Stimulated activated CD8-positive, alpha-beta memory T cell treated with anti-CD3 and anti-CD28 coated beads, Interleukin-7, amount 100 ng/mL, for 4 hours (primary cell): ENCODE measurements at regions not wholly inside any gene's neighbourhood (a gene's known extent, or its start where the extent isn't known, plus 50 kb on each side); places are given as distances from the start of the nearest gene placed in this dataset.

Experiments
- DNase-seq, 2 donors: peaks; one replicate each; pipeline ENCODE4 v3.0.0-alpha.2; 2020; ENCODE audit warnings: low read depth in 2 of 2

- DNase-seq: no peak
These were observed 224.2 kb downstream of the CLIC5 start for GRCh38 chr6:45791211-45792168.

DNA sequence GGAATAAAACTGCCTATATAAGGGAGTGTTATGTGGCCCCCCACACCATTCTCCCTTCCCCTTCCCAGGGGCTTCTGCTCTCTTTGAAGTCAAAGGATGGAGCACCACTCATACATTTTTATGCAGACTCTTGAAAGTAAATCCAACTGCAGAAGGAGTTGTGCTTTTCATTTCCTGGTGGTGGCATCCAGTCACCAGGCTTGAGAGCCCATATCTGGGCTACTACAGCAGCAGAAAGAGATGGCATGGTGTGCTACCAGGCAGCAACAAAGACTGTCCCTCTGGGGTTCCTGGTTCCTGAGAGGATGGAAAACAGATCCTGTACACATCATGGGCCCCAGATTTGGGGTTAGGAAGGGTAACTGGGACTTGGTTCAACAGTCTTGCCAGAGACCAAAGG, 226.4 kb downstream of the CLIC5 start:
- no peak for DNase-seq

DNA sequence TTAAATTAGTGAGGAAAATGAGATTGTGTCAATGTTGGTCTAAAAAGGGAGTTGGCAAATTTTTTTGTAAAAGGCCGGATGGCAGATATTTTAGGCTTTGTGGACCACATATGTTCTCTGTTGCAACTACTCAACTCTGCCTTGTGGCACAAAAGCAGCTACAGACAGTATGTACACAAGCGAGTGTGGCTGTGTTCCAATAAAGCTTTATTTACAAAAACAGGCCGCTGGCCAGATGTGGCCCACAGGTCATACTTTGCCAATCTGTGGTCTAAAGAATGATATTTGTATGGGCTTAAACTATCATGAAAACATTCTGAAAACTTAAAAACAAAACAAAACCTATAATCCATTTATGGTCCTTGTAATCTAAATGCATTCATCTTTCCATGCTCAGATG, 228.3 kb downstream of the CLIC5 start:
- no peak for DNase-seq

GRCh38 chr6:45786355-45786781, 229.3 kb downstream of the CLIC5 start:
- DNase-seq: no peak

- DNase-seq: no peak
These were observed 231.4 kb downstream of the CLIC5 start for GRCh38 chr6:45784250-45784649.

- no peak for DNase-seq
These were observed 231.9 kb downstream of the CLIC5 start for GRCh38 chr6:45783716-45784115.

DNA sequence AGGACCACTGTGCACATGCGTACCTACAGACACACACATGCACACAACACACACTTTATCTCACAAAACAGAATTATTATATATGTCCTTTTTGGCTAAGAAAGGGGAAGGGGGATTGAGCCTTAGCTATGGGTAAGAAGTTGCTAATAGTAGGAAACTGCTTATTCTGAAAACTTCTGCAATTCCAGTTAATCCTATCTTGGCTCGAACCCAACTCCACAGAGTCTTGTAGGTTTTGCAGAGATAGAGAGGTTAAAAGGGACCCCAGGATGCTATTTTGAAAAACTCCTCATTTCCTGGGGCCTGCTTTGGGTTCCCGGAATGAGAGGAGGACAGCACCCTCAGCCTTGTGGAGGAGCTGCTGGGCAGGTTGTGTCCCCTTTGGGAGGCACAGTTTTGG, 233.8 kb downstream of the CLIC5 start:
- DNase-seq: no peak

- DNase-seq: no peak
These were observed 235.1 kb downstream of the CLIC5 start for GRCh38 chr6:45780523-45780922.

DNA sequence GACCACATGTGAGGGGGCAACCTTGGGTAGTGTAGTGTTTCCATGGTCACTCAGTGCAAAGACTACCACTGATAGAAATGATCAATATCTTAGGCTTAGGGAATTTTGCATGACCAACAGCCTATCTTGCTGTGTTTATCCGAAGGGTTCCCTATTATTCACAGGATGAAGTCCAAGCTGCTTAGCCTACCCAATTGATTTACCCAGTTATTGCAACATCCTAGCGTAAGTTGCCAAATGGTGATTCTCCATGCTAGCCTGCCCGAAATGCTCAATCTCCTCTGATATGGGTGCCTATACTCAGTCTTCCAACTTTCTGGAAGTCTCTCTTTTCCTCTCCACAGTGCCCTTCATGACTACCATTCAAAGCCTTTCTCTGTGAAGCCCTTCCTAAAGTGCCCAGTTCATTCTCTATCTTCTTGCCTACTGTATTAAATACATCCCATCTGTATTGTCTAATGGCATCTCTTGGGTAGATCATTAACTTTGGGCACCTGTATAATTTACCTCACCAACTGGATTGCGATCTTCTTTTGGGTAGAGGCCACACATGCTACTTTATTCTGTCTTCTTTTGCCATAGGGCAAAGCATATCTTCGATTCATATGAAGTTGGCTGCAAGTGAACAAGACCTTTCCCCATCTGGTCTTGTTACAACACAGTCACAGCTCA, 240.5 kb downstream of the CLIC5 start:
- DNase-seq: no peak

DNA sequence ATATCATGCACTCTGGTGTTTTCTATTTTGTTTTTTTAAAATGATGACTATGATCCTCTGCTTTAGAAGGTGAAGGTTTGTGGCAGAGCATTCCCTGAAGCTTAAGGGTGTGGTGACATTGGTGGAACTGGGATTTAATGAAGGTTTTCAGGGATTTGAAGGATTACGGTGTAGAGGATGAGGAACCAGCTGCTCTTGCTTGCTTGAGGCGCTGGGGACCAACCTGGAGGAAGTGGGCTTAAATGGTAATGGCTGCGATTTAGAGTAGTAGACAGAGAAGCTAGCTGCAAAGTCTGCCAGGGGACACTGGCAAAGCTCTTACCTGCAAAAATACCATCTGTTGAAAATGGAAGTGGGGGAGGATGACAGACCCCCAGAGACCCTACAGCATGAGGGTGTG, 241.8 kb downstream of the CLIC5 start:
- DNase-seq: no peak

DNA sequence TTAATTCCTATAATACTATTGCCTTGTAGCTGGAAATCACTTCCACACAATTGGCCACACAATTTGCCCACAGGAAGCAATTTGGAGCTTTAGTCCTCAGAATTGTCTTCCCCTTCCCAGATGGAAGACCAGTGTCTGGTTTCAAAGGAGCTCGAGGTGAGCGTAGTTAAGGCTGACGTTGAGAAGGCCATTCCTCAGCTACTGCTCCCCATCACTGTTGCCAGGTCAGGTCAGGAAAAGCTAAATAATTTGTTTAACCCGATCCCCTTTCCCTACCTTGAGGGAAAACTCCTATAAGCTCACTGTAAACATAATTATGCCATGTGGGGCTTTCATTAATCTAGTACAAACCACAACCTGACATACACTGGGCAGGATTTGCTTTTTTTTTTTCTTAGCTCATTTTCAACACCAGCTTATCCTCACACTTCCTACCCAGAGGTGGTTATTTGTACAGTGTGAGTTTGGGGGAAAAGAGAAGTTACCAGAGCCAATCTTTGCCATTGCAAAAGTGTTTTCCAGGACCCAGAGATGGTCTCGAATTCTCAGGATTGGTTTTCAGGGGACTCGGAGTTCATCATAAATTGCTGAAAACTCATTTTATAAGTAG, 242.7 kb downstream of the CLIC5 start:
- no peak for DNase-seq

- DNase-seq: no peak
These were observed 243.6 kb downstream of the CLIC5 start for GRCh38 chr6:45772051-45772450.

GRCh38 chr6:45763281-45763680, 252.4 kb downstream of the CLIC5 start:
- DNase-seq: no peak

DNA sequence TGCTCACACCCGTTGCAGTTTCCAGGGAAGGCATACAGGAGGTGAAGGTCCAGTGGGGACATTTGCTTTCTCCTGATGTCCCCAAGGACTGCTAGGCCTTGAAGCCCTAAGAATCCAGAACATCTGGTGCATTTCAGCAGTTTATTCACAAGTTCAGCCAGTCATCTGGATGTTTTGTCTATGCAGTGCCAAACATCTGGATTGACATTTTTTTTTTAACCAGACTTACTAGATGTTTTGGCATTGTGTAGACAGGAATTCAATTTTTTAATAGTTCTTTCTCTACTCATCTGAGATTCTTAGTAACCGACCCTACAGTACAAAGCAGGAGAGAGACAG, 256.2 kb downstream of the CLIC5 start:
- DNase-seq: no peak

DNA sequence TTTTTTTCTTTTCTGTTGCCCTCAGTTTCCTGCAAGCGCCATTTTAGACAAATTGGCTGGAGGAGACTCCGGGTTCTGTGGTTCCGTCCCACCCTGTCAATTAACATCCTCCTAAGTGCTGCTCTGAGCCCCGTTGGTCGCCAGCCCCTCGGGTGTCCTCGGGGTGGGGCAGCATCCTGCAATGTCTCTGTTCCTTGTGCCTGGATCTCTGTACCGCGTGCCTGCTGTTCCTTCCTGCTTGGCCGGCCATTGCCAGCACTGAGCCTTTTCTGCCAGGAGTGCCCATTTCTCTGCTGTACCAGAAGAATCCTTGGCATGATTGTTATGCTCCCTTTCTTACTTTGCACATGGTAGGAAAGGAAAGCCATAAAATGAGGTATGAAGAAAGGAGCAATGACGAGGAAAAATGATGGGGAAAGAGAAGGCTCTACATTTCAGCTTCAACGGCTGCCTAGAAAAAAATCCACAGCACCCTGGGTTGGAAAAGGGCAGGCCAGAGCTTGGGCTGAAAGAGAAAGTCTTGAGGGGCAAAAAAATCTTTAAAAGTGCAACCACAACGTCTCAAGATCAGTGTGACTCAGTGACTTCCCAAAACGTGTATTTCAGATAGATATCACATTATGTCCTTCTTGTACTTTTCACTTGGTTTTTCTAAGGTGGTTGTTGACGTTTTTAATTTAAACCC, 256.7 kb downstream of the CLIC5 start:
- no peak for DNase-seq

- no peak for DNase-seq
These were observed 258.1 kb downstream of the CLIC5 start for GRCh38 chr6:45757443-45758130.

- no peak for DNase-seq
These were observed 259.1 kb downstream of the CLIC5 start for GRCh38 chr6:45756606-45757005.

DNA sequence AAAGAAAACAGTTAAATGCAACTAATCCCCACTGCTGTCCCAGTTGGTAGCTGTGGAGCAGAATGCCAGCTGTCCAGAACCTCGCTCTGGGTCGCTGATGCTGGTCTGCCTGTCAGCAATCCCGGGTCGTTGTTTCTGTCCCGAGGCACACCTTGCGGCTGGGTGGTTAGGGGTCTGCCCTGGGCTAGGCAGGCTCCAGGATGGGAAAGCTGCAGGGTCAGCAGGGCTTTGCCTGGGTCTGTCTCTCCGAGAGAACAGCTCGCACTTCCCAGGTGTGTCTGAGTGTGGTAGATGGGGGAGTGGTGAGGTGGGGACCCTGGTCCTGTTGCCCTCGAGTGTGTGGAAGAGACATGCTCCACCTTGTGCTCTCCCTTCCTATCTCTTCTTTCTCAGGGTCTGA, 261.2 kb downstream of the CLIC5 start:
- no peak for DNase-seq

- no peak for DNase-seq
These were observed 269.6 kb downstream of the CLIC5 start for GRCh38 chr6:45746046-45746445.

GRCh38 chr6:45743028-45743615, 272.5 kb downstream of the CLIC5 start:
- no peak for DNase-seq

GRCh38 chr6:45742591-45742990, 273.1 kb downstream of the CLIC5 start:
- DNase-seq: no peak
